Thyroid gland (tissue), 4 donors: ENCODE measurements at regions not wholly inside any gene's neighbourhood (a gene's known extent, or its start where the extent isn't known, plus 50 kb on each side); places are given as distances from the start of the nearest gene placed in this dataset.

Experiments
- POLR2A ChIP-seq, 2 donors: fragments of 450-650 bp; IDR thresholded peaks; one replicate each; pipeline ENCODE4 v1.6.1; 2017; ENCODE audit warnings: antibody characterized with exemption in 2 of 2, mild to moderate bottlenecking in 2 of 2, moderate library complexity in 1 of 2
- TF ChIP-seq, protein P1 (sequence below), 6 experiments: fragments of 200-600 bp in 3 of 6; fragments of 450-650 bp in 3 of 6; sonication (generic) in 3 of 6; IDR thresholded peaks; one replicate each; pipeline ENCODE4 v1.5.1; 2016 to 2019; ENCODE audit warnings: antibody characterized with exemption in 6 of 6, mild to moderate bottlenecking in 2 of 6, inconsistent platforms in 1 of 6, moderate library complexity in 1 of 6

DNA sequence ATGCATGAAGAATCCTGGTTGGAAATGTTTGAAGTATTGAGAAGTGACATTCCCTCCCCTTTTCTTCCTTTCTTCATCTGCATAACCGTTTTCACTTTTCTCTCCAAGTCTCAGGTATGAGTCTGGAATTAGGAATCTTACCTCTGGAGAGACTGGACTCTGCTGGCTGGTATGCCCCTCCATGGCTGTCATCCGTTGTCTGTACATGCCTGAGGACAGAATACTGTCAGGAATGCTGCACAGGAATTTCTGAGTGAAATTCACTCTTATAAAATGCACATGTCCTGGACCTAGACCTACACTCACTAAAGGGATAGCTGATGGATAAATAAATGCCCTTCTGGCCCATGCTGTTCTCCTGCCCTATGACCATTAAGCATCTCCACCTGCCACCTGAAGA lies 179.5 kb downstream of the MSN start:
- TF ChIP-seq, protein P1, sequence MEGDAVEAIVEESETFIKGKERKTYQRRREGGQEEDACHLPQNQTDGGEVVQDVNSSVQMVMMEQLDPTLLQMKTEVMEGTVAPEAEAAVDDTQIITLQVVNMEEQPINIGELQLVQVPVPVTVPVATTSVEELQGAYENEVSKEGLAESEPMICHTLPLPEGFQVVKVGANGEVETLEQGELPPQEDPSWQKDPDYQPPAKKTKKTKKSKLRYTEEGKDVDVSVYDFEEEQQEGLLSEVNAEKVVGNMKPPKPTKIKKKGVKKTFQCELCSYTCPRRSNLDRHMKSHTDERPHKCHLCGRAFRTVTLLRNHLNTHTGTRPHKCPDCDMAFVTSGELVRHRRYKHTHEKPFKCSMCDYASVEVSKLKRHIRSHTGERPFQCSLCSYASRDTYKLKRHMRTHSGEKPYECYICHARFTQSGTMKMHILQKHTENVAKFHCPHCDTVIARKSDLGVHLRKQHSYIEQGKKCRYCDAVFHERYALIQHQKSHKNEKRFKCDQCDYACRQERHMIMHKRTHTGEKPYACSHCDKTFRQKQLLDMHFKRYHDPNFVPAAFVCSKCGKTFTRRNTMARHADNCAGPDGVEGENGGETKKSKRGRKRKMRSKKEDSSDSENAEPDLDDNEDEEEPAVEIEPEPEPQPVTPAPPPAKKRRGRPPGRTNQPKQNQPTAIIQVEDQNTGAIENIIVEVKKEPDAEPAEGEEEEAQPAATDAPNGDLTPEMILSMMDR (IDR thresholded peaks at IDR 0.05): no peak
- TF ChIP-seq POLR2A (IDR thresholded peaks at IDR 0.05): no peak
